GM12878 (cell line): ENCODE measurements at regions not wholly inside any gene's neighbourhood (a gene's known extent, or its start where the extent isn't known, plus 50 kb on each side); places are given as distances from the start of the nearest gene placed in this dataset.

ENCODE experiments used
- ATAC-seq: fragments of 200-7000 bp; cut with Tn5 transposase; 3 replicates; pipeline ENCODE4 v1.9.1; 2020; ENCODE audit warnings: mild to moderate bottlenecking, moderate library complexity
- BruUV-seq: library from RNA; stranded (reverse); fragments of 400-500 nt; replicated peaks from 2 replicates; lab custom pipeline; 2021; lab: Mats Ljungman, UMichigan
- CTCF ChIA-PET: fragments of 300-600 bp; sonication (Branson Sonifier 250); formaldehyde crosslinking; extraction: SDS; loops from one replicate; lab custom pipeline; 2021; ENCODE audit warnings: inconsistent platforms; lab: Yijun Ruan, JAX
- POLR2A ChIA-PET: fragments of 350-600 bp; formaldehyde crosslinking; extraction: SDS; loops from one replicate; lab custom pipeline; 2021; ENCODE audit warnings: inconsistent platforms; lab: Charles Lee
- RAD21 ChIA-PET: fragments of 300-600 bp; sonication (Branson Sonifier 250); formaldehyde crosslinking; loops from one replicate; lab custom pipeline; 2023; ENCODE audit warnings: antibody characterized with exemption; ENCODE audit not compliant: unreplicated experiment; lab: Charles Lee
- SMC1A ChIA-PET: fragments of 300-600 bp; sonication (Branson Sonifier 250); formaldehyde crosslinking; loops from one replicate; lab custom pipeline; 2023; ENCODE audit not compliant: unreplicated experiment, uncharacterized antibody; lab: Charles Lee
- DNase-seq: peaks from one replicate; pipeline ENCODE4 v3.0.0-alpha.2; 2011; ENCODE audit warnings: low read depth, low spot score
- FAIRE-seq: peaks from 3 replicates; lab custom pipeline; 2011; peaks lifted over from hg19 to GRCh38; lab: Jason Lieb, UNC
- H2AFZ ChIP-seq: 2 replicates; pipeline ENCODE4 v1.6.0; 2011; ENCODE audit warnings: low read depth, low read length, control low read depth; ENCODE audit not compliant: control insufficient read depth
- H3K27ac ChIP-seq: 2 replicates; pipeline ENCODE4 v1.5.1; 2011; ENCODE audit warnings: control low read depth; ENCODE audit not compliant: control insufficient read depth, insufficient read depth
- H3K27me3 ChIP-seq, 2 experiments: replicated peaks in 1 of 2; 2 replicates each; pipeline versions ENCODE4 v1.6.0 to v1.6.1; 2011; ENCODE audit warnings: low read length in 1 of 2; ENCODE audit not compliant: control insufficient read depth in 2 of 2, insufficient read depth in 2 of 2
- H3K36me3 ChIP-seq, 2 experiments: 2 replicates each; pipeline ENCODE4 v1.5.1; 2011; ENCODE audit warnings: low read length in 1 of 2; ENCODE audit not compliant: control insufficient read depth in 2 of 2, insufficient read depth in 2 of 2
- H3K4me1 ChIP-seq: 2 replicates; pipeline ENCODE4 v1.6.1; 2011; ENCODE audit warnings: mild to moderate bottlenecking, low read length, moderate library complexity, mixed read lengths; ENCODE audit not compliant: control insufficient read depth, insufficient read depth
- H3K4me2 ChIP-seq: 2 replicates; pipeline ENCODE4 v1.6.0; 2011; ENCODE audit warnings: control low read depth; ENCODE audit not compliant: control insufficient read depth, insufficient read depth
- H3K4me3 ChIP-seq: fragments of 200-600 bp; sonication (generic); 2 replicates; pipeline ENCODE4 v1.5.1; 2016
- H3K79me2 ChIP-seq: 2 replicates; pipeline ENCODE4 v1.6.0; 2011; ENCODE audit warnings: low read length; ENCODE audit not compliant: control insufficient read depth, insufficient read depth
- H3K9ac ChIP-seq: 2 replicates; pipeline ENCODE4 v1.8.0; 2011; ENCODE audit warnings: low read length, control low read depth, mixed read lengths; ENCODE audit not compliant: control insufficient read depth, insufficient read depth
- H3K9me3 ChIP-seq: replicated peaks from 3 replicates; pipeline ENCODE4 v1.5.1; 2011; ENCODE audit warnings: mild to moderate bottlenecking, low read length; ENCODE audit not compliant: control insufficient read depth, insufficient read depth
- H4K20me1 ChIP-seq: 2 replicates; pipeline ENCODE4 v1.6.0; 2011; ENCODE audit not compliant: control insufficient read depth, insufficient read depth
- ASH2L ChIP-seq: fragments of 300-600, 200-600 bp; sonication (generic); IDR thresholded peaks from 2 replicates; pipeline ENCODE4 v1.6.1; 2017; ENCODE audit warnings: low read depth, mild to moderate bottlenecking, borderline replicate concordance
- CREM ChIP-seq: IDR thresholded peaks from 2 replicates; pipeline ENCODE4 v1.6.1; 2014; ENCODE audit warnings: antibody characterized with exemption, low read depth
- GATAD2B ChIP-seq: fragments of 450-650 bp; conservative IDR thresholded peaks from 2 replicates; pipeline ENCODE4 v1.6.1; 2017; ENCODE audit warnings: low read depth, mild to moderate bottlenecking, moderate library complexity
- NFIC ChIP-seq: IDR thresholded peaks from 2 replicates; pipeline ENCODE4 v1.6.1; 2012; ENCODE audit warnings: low read depth, mild to moderate bottlenecking, inconsistent platforms, low read length, moderate library complexity
- WGBS: methylation state at CpG from one replicate; pipeline ENCODE4 v1.1.6; 2016; ENCODE audit warnings: low lambda C conversion rate; ENCODE audit not compliant: insufficient replicate concordance, insufficient coverage; ENCODE audit errors: missing lambda C conversion rate; 5-methylcytosine and 5-hydroxymethylcytosine counted together
- in situ Hi-C: fragments of 300-500 bp; cut with MboI; formaldehyde crosslinking; loops from 9 replicates; pipeline ENCODE4 v1.14.3; 2018; ENCODE audit warnings: mixed read lengths
- intact Hi-C: fragments of 100-400 bp; cut with micrococcal nuclease; formaldehyde crosslinking; loops from one replicate; pipeline ENCODE4 v1.14.2; 2022; ENCODE audit not compliant: unreplicated experiment
- TF ChIP-seq, protein P1 (sequence below): fragments of 450-650 bp; IDR thresholded peaks from 2 replicates; pipeline ENCODE4 v1.6.1; 2016; ENCODE audit warnings: mild to moderate bottlenecking, moderate library complexity, borderline replicate concordance
- TF ChIP-seq, protein P2 (sequence below): fragments of 450-650 bp; IDR thresholded peaks from 2 replicates; pipeline ENCODE4 v1.6.1; 2018; ENCODE audit warnings: mild to moderate bottlenecking, low read depth, moderate library complexity; ENCODE audit not compliant: partially characterized antibody
- TF ChIP-seq, protein P3 (sequence below): fragments of 450-650 bp; IDR thresholded peaks from 2 replicates; pipeline ENCODE4 v1.6.1; 2014; ENCODE audit warnings: mild to moderate bottlenecking

DNA sequence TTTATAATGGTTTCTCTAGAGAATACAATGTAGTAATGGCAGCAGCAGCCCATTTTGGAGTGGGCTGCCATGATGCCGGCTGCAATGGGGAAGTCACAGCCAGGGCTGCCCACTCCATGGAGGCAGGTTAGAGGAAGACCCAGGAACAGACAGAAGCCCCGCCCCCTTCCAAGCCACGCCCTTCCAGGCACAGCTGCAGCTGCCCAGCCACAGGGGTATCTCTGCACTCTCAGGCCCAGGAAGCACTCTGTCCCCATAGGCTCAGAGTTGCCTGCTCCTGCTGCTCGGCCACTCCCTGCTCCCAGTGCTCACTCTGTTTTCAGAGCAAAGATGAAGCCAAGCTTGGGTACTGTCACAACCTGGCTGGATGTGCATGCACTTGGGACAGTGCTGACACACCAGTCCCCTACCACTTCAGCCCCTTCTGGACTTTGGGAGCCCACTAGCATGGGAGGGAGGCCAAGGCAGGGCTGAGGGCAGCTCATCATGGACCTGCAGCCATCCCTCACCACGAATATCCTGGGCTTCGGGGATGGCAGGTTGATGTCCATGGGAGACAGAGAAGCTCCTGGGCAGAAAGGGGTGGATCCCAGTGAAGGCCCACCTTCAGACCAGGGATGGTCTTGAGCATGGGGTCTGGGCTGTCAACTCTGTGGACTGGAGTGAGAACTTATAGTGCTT, 1224.2 kb downstream of the SLITRK5 start:
- ChIA-PET CTCF (no interaction called here), RAD21 (no interaction called here), SMC1A (no interaction called here), POLR2A (no interaction called here)
- 18% methylated on average over 6 of the region's 6 CpGs for WGBS
- TF ChIP-seq ASH2L (no peak), GATAD2B (no peak), CREM (no peak), NFIC (no peak)
- TF ChIP-seq, protein P1, sequence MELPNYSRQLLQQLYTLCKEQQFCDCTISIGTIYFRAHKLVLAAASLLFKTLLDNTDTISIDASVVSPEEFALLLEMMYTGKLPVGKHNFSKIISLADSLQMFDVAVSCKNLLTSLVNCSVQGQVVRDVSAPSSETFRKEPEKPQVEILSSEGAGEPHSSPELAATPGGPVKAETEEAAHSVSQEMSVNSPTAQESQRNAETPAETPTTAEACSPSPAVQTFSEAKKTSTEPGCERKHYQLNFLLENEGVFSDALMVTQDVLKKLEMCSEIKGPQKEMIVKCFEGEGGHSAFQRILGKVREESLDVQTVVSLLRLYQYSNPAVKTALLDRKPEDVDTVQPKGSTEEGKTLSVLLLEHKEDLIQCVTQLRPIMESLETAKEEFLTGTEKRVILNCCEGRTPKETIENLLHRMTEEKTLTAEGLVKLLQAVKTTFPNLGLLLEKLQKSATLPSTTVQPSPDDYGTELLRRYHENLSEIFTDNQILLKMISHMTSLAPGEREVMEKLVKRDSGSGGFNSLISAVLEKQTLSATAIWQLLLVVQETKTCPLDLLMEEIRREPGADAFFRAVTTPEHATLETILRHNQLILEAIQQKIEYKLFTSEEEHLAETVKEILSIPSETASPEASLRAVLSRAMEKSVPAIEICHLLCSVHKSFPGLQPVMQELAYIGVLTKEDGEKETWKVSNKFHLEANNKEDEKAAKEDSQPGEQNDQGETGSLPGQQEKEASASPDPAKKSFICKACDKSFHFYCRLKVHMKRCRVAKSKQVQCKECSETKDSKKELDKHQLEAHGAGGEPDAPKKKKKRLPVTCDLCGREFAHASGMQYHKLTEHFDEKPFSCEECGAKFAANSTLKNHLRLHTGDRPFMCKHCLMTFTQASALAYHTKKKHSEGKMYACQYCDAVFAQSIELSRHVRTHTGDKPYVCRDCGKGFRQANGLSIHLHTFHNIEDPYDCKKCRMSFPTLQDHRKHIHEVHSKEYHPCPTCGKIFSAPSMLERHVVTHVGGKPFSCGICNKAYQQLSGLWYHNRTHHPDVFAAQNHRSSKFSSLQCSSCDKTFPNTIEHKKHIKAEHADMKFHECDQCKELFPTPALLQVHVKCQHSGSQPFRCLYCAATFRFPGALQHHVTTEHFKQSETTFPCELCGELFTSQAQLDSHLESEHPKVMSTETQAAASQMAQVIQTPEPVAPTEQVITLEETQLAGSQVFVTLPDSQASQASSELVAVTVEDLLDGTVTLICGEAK: no peak
- TF ChIP-seq, protein P2, sequence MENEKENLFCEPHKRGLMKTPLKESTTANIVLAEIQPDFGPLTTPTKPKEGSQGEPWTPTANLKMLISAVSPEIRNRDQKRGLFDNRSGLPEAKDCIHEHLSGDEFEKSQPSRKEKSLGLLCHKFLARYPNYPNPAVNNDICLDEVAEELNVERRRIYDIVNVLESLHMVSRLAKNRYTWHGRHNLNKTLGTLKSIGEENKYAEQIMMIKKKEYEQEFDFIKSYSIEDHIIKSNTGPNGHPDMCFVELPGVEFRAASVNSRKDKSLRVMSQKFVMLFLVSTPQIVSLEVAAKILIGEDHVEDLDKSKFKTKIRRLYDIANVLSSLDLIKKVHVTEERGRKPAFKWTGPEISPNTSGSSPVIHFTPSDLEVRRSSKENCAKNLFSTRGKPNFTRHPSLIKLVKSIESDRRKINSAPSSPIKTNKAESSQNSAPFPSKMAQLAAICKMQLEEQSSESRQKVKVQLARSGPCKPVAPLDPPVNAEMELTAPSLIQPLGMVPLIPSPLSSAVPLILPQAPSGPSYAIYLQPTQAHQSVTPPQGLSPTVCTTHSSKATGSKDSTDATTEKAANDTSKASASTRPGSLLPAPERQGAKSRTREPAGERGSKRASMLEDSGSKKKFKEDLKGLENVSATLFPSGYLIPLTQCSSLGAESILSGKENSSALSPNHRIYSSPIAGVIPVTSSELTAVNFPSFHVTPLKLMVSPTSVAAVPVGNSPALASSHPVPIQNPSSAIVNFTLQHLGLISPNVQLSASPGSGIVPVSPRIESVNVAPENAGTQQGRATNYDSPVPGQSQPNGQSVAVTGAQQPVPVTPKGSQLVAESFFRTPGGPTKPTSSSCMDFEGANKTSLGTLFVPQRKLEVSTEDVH: no peak
- TF ChIP-seq, protein P3, sequence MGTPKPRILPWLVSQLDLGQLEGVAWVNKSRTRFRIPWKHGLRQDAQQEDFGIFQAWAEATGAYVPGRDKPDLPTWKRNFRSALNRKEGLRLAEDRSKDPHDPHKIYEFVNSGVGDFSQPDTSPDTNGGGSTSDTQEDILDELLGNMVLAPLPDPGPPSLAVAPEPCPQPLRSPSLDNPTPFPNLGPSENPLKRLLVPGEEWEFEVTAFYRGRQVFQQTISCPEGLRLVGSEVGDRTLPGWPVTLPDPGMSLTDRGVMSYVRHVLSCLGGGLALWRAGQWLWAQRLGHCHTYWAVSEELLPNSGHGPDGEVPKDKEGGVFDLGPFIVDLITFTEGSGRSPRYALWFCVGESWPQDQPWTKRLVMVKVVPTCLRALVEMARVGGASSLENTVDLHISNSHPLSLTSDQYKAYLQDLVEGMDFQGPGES: no peak
- Histone ChIP-seq H3K4me3 (no peak overlapping the region), H3K4me1 (no peaks in the 10 kb centered on the region), H4K20me1 (no peaks in the 10 kb centered on the region), H3K9ac (no peak overlapping the region), H3K27ac (no peak overlapping the region), H2AFZ (no peak overlapping the region), H3K4me2 (no peak overlapping the region), H3K36me3 (no peaks in the 10 kb centered on the region), H3K79me2 (no peaks in the 10 kb centered on the region), H3K27me3 (no peaks in the 10 kb centered on the region), H3K9me3 (no peaks in the 10 kb centered on the region; the same call in 2 of the 3 replicates)
- BruUV-seq: no TSS peak
- FAIRE-seq (no peak), DNase-seq (no peak), ATAC-seq (no peak; the same call in 2 of the 3 replicates)
- in situ Hi-C loops (no loop called here), intact Hi-C loops (no loop called here)
